ENCODE measurements at regions not wholly inside any gene's neighbourhood (a gene's known extent, or its start where the extent isn't known, plus 50 kb on each side); places are given as distances from the start of the nearest gene placed in this dataset.
"Not testable (repeated sequence)": the region's sequence is repeated elsewhere in the genome, so short reads cannot be mapped to it uniquely, and the experiment has no call there.

- 91% methylated on average over 2 of the region's 2 CpGs; no CpG with 5 or more reads in 1 of the 2 experiments for WGBS, 2 experiments (ENCODE audit: extremely low coverage in 1 of 2, insufficient coverage in 1 of 2, insufficient read length in 1 of 2, insufficient replicate concordance in 2 of 2, low coverage in 1 of 2, low lambda C conversion rate in 2 of 2, missing lambda C conversion rate in 1 of 2)
- H2BK120ac ChIP-seq (replicated peaks; ENCODE audit: low read depth, low read length); FAIRE-seq; H4K8ac ChIP-seq (ENCODE audit: extremely low read depth, insufficient read depth, low read length); H3K4me3 ChIP-seq (ENCODE audit: extremely low read depth in 1 of 4, insufficient read depth in 2 of 4, low read depth in 3 of 4, low read length in 4 of 4); H3K9ac ChIP-seq (replicated peaks in 1 of 4; ENCODE audit: extremely low read depth in 1 of 4, low read depth in 3 of 4, low read length in 3 of 4); H3K27me3 ChIP-seq (replicated peaks in 1 of 4; ENCODE audit: control insufficient read depth in 3 of 4, extremely low read depth in 1 of 4, insufficient read depth in 3 of 4, low read length in 3 of 4); H2BK15ac ChIP-seq (ENCODE audit: low read length); DNase-seq (ENCODE audit: low read depth in 1 of 2, low spot score in 2 of 2); H2AFZ ChIP-seq (ENCODE audit: low read length); H3K36me3 ChIP-seq (ENCODE audit: control insufficient read depth in 2 of 4, insufficient read depth in 4 of 4, low read length in 3 of 4); CTCF ChIA-PET (ENCODE audit: partially characterized antibody); H3K4me2 ChIP-seq (ENCODE audit: insufficient read depth in 1 of 2, low read depth in 2 of 2, low read length in 2 of 2); POLR2A ChIA-PET (ENCODE audit: partially characterized antibody); H3K79me1 ChIP-seq (ENCODE audit: low read depth, low read length); H2AK5ac ChIP-seq (ENCODE audit: low read depth, low read length); H3K23me2 ChIP-seq (ENCODE audit: low read depth, low read length); H4K5ac ChIP-seq (ENCODE audit: insufficient read length, low read depth, low read length); H3K14ac ChIP-seq (ENCODE audit: insufficient read length); H3K9me3 ChIP-seq (ENCODE audit: insufficient read depth in 2 of 2, low read depth in 1 of 2, low read length in 1 of 2); H3K56ac ChIP-seq (replicated peaks; ENCODE audit: insufficient read length, low read depth, low read length); H3K23ac ChIP-seq (ENCODE audit: insufficient read length); H2BK5ac ChIP-seq (ENCODE audit: low read depth, low read length); H4K20me1 ChIP-seq (replicated peaks in 1 of 2; ENCODE audit: control insufficient read depth in 1 of 2, insufficient read depth in 2 of 2, low read length in 2 of 2); H3K79me2 ChIP-seq (ENCODE audit: control insufficient read depth in 1 of 2, insufficient read depth in 2 of 2, low read length in 2 of 2); H3K4me1 ChIP-seq (replicated peaks in 1 of 4; ENCODE audit: control insufficient read depth in 3 of 4, insufficient read depth in 4 of 4, low read length in 3 of 4); H2BK12ac ChIP-seq (ENCODE audit: low read depth, low read length); H4K91ac ChIP-seq (replicated peaks; ENCODE audit: insufficient read length, low read length); H3K18ac ChIP-seq (ENCODE audit: extremely low read depth, low read length); H3K4ac ChIP-seq (replicated peaks; ENCODE audit: insufficient read length, low read depth, low read length); H2BK20ac ChIP-seq (ENCODE audit: low read length); H3K27ac ChIP-seq (ENCODE audit: low read depth, low read length): not testable (repeated sequence)
These were observed 106.0 kb downstream of the SPATA18 start for GRCh38 chr4:52157071-52157470.

Data from H1 (cell line).